GM20000 (cell line): ENCODE measurements at regions not wholly inside any gene's neighbourhood (a gene's known extent, or its start where the extent isn't known, plus 50 kb on each side); places are given as distances from the start of the nearest gene placed in this dataset.

ENCODE experiments used
- DNase-seq: peaks from one replicate; pipeline ENCODE4 v3.0.0; 2012; ENCODE audit warnings: low spot score
- CTCF ChIP-seq: IDR thresholded peaks from 2 replicates; pipeline ENCODE4 v1.5.1; 2012; ENCODE audit warnings: mild to moderate bottlenecking, control low read depth; ENCODE audit errors: extremely low read depth, missing control alignments

GRCh38 chr17:77498091-77498741 lies 357.4 kb downstream of the SEC14L1 start:
- DNase-seq = no peak
- no peak for TF ChIP-seq CTCF

- TF ChIP-seq CTCF = no peak
- DNase-seq = no peak
These were observed 358.3 kb downstream of the SEC14L1 start for GRCh38 chr17:77498791-77499698.

- no peak for DNase-seq
- TF ChIP-seq CTCF = no peak
These were observed 359.1 kb downstream of the SEC14L1 start for GRCh38 chr17:77499699-77500435.

- DNase-seq = no peak
- peak; percentile 7 for TF ChIP-seq CTCF
These were observed 360.4 kb downstream of the SEC14L1 start for GRCh38 chr17:77501101-77501566.

- no peak for TF ChIP-seq CTCF
- DNase-seq = no peak
These were observed 361.2 kb downstream of the SEC14L1 start for GRCh38 chr17:77501751-77502625.

- no peak for DNase-seq
- TF ChIP-seq CTCF = no peak
These were observed 362.0 kb downstream of the SEC14L1 start for GRCh38 chr17:77502626-77503292.
